ENCODE measurements at regions not wholly inside any gene's neighbourhood (a gene's known extent, or its start where the extent isn't known, plus 50 kb on each side); places are given as distances from the start of the nearest gene placed in this dataset.

DNA sequence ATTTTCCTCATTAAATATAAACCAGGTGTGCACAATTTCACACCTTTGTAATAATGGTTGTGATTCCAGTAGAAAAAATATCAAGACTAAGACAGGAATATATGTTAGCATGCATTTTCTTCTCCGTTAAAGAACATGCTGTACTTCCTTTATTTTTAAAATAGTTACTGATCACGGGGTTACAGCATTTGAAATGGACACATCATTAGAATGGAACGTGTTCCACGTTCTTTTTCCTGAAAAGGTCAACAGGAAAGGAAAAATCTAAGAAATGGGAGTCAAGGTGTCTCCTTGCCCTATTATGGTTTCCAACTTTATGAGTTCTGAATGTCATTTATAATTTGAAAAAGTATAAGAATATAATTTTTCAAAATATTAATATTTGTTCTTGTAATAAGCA lies 1325.7 kb downstream of the SLC16A7 start:
- 87% methylated on average over 4 of the region's 4 CpGs for WGBS (ENCODE audit: low lambda C conversion rate, missing lambda C conversion rate)
- H3K9me2 ChIP-seq (replicated peaks; ENCODE audit: insufficient read depth), result no peaks in the 10 kb centered on the region
- no peak overlapping the region for H3K4me3 ChIP-seq
- H3K4me2 ChIP-seq, result no peak overlapping the region
- H4K20me1 ChIP-seq (ENCODE audit: insufficient read depth, poor library complexity, severe bottlenecking), result no peaks in the 10 kb centered on the region
- no peak overlapping the region for H3K27ac ChIP-seq
- no peak for DNase-seq (ENCODE audit: low spot score)
- no peaks in the 10 kb centered on the region for H3K9me3 ChIP-seq (ENCODE audit: low read depth)
- H3K36me3 ChIP-seq (replicated peaks; ENCODE audit: insufficient read depth, low read depth), result no peaks in the 10 kb centered on the region
- no peaks in the 10 kb centered on the region for H3K4me1 ChIP-seq (ENCODE audit: insufficient read depth)
- H3K79me2 ChIP-seq, result no peaks in the 10 kb centered on the region
- H3K27me3 ChIP-seq, result no peaks in the 10 kb centered on the region
- H2AFZ ChIP-seq, result no peak overlapping the region
- TF ChIP-seq, protein P1, sequence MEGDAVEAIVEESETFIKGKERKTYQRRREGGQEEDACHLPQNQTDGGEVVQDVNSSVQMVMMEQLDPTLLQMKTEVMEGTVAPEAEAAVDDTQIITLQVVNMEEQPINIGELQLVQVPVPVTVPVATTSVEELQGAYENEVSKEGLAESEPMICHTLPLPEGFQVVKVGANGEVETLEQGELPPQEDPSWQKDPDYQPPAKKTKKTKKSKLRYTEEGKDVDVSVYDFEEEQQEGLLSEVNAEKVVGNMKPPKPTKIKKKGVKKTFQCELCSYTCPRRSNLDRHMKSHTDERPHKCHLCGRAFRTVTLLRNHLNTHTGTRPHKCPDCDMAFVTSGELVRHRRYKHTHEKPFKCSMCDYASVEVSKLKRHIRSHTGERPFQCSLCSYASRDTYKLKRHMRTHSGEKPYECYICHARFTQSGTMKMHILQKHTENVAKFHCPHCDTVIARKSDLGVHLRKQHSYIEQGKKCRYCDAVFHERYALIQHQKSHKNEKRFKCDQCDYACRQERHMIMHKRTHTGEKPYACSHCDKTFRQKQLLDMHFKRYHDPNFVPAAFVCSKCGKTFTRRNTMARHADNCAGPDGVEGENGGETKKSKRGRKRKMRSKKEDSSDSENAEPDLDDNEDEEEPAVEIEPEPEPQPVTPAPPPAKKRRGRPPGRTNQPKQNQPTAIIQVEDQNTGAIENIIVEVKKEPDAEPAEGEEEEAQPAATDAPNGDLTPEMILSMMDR (IDR thresholded peaks at IDR 0.05; ENCODE audit: poor library complexity), result no peak
- TF ChIP-seq EZH2phosphoT487 (IDR thresholded peaks at IDR 0.05; ENCODE audit: low read depth, severe bottlenecking, unreplicated experiment), result no peak
- no peak for TF ChIP-seq EZH2 (IDR thresholded peaks at IDR 0.05; ENCODE audit: borderline replicate concordance)

DNA sequence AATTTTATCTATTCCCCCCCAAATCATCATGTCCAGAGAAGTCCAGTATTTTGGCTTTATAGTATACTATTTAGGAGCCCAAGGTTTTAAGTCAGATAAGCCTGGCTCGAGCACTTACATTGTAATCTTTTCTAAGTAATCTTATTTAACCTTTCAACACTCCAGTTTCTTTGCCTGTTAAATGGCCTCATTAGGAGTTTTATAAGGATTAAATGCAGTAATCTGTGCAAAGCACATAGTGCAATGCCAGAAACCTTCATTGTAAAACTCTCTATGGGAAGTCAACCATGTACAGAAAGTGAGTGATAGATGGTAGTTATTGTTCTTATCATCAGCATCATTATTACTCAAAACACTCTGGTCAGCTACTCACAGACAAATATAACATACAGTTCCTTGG lies 1330.4 kb downstream of the SLC16A7 start:
- DNase-seq (ENCODE audit: low spot score), result no peak
- 26% methylated on average over 1 of the region's 1 CpG for WGBS (ENCODE audit: low lambda C conversion rate, missing lambda C conversion rate)
- Histone ChIP-seq H3K4me2 (no peak overlapping the region), H3K27me3 (no peaks in the 10 kb centered on the region), H3K36me3 (replicated peaks; ENCODE audit: insufficient read depth, low read depth) (no peaks in the 10 kb centered on the region), H4K20me1 (ENCODE audit: insufficient read depth, poor library complexity, severe bottlenecking) (no peaks in the 10 kb centered on the region), H3K9me2 (replicated peaks; ENCODE audit: insufficient read depth) (no peaks in the 10 kb centered on the region), H2AFZ (no peak overlapping the region), H3K27ac (no peak overlapping the region), H3K4me3 (no peak overlapping the region), H3K4me1 (ENCODE audit: insufficient read depth) (no peaks in the 10 kb centered on the region), H3K9me3 (ENCODE audit: low read depth) (no peaks in the 10 kb centered on the region), H3K79me2 (no peaks in the 10 kb centered on the region)
- TF ChIP-seq EZH2phosphoT487 (IDR thresholded peaks at IDR 0.05; ENCODE audit: low read depth, severe bottlenecking, unreplicated experiment) (no peak), EZH2 (IDR thresholded peaks at IDR 0.05; ENCODE audit: borderline replicate concordance) (no peak)
- TF ChIP-seq, protein P1 (IDR thresholded peaks at IDR 0.05; ENCODE audit: poor library complexity), result no peak

DNA sequence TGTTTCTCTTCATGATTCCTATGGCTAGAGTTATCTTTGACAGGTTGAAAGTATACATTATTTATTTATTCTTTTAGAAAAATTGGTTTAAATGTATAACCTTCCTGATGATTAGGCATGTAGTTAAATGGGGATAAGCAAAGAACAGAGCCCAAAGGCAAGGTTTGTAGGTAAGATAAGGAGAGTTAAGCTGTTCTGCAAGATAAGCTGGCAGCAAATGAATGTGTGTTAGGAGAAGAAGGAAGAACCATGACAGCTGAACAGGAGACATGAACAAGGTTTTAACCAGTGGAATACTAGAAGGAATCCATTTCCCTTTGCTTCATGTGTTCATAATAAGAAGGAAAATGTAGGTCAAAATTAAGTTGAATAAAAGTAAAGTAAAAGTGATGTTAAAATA lies 1330.1 kb upstream of the USP15 start:
- TF ChIP-seq EZH2phosphoT487 (IDR thresholded peaks at IDR 0.05; ENCODE audit: low read depth, severe bottlenecking, unreplicated experiment) (no peak), EZH2 (IDR thresholded peaks at IDR 0.05; ENCODE audit: borderline replicate concordance) (no peak)
- TF ChIP-seq, protein P1 (IDR thresholded peaks at IDR 0.05; ENCODE audit: poor library complexity), result no peak
- no peaks in the 10 kb centered on the region for H4K20me1 ChIP-seq (ENCODE audit: insufficient read depth, poor library complexity, severe bottlenecking)
- H3K4me1 ChIP-seq (ENCODE audit: insufficient read depth), result no peaks in the 10 kb centered on the region
- no peaks in the 10 kb centered on the region for H3K9me2 ChIP-seq (replicated peaks; ENCODE audit: insufficient read depth)
- H3K79me2 ChIP-seq, result no peaks in the 10 kb centered on the region
- H3K27me3 ChIP-seq, result no peaks in the 10 kb centered on the region
- no peaks in the 10 kb centered on the region for H3K36me3 ChIP-seq (replicated peaks; ENCODE audit: insufficient read depth, low read depth)
- H3K4me2 ChIP-seq, result no peak overlapping the region
- DNase-seq (ENCODE audit: low spot score), result no peak
- no peaks in the 10 kb centered on the region for H3K9me3 ChIP-seq (ENCODE audit: low read depth)
- H3K4me3 ChIP-seq, result no peak overlapping the region
- H3K27ac ChIP-seq, result no peak overlapping the region
- H2AFZ ChIP-seq, result no peak overlapping the region

All from hepatocyte (in vitro differentiated cells).